ENCODE measurements at regions not wholly inside any gene's neighbourhood (a gene's known extent, or its start where the extent isn't known, plus 50 kb on each side); places are given as distances from the start of the nearest gene placed in this dataset.

DNA sequence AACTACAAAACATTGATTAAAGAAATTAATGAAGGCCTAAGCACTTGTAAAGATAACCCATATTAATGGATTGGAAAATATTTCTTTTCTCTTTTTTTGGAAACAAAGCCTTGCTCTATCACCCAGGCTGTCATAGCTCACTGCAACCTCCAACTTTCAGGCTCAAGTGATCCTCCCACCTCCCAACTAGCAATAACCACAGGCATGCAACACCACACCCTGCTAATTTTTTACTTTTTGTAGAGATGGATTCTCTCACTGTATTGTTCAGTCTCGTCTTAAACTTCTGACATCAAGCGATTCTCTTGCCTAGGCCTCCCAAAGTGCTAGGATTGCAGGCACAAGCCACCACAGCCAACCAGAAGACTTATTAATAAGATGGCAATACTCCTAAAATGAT, 73.4 kb upstream of the NDUFV2 start:
- TF ChIP-seq CTCF (conservative IDR thresholded peaks at IDR 0.05): no peak
- no peak overlapping the region for H3K27ac Mint-ChIP-seq
- peaks cover 2% of the 10 kb centered on the region for H3K27me3 Mint-ChIP-seq (ENCODE audit: insufficient read depth)
- no peaks in the 10 kb centered on the region for H3K4me1 Mint-ChIP-seq
- H3K4me3 Mint-ChIP-seq: no peak overlapping the region
- no peaks in the 10 kb centered on the region for H3K27me3 ChIP-seq (ENCODE audit: control insufficient read depth, insufficient read depth, low read length, poor library complexity, severe bottlenecking)
- H3K9me3 ChIP-seq (ENCODE audit: control insufficient read depth, low read length): no peaks in the 10 kb centered on the region
- H3K9me3 Mint-ChIP-seq: no peaks in the 10 kb centered on the region
- no peaks in the 10 kb centered on the region for H3K4me1 ChIP-seq (ENCODE audit: control insufficient read depth, insufficient read depth, low read length)
- no peak overlapping the region for H3K4me3 ChIP-seq (ENCODE audit: low read length)
- H3K36me3 Mint-ChIP-seq (ENCODE audit: low read depth): no peaks in the 10 kb centered on the region
- DNase-seq: no peak
- H3K9ac ChIP-seq (ENCODE audit: extremely low read depth, low read length, poor library complexity, severe bottlenecking): no peak overlapping the region
- 90 to 100% methylated on average over 1 to 2 of the region's 2 CpGs for WGBS, 2 experiments (ENCODE audit: insufficient coverage in 1 of 2, insufficient read length in 1 of 2)
- H3K27ac ChIP-seq (ENCODE audit: low read depth, low read length): no peak overlapping the region
- no peaks in the 10 kb centered on the region for H3K36me3 ChIP-seq (ENCODE audit: control insufficient read depth, insufficient read depth, low read length)

GRCh38 chr18:9032519-9032918, 70.0 kb upstream of the NDUFV2 start:
- no peak overlapping the region for H3K4me3 ChIP-seq (ENCODE audit: low read length)
- Mint-ChIP-seq H3K9me3 (no peaks in the 10 kb centered on the region), H3K27ac (no peak overlapping the region), H3K27me3 (ENCODE audit: insufficient read depth) (no peaks in the 10 kb centered on the region), H3K4me3 (no peak overlapping the region), H3K4me1 (no peaks in the 10 kb centered on the region), H3K36me3 (ENCODE audit: low read depth) (no peaks in the 10 kb centered on the region)
- no peak overlapping the region for H3K27ac ChIP-seq (ENCODE audit: low read depth, low read length)
- WGBS, 2 experiments (ENCODE audit: insufficient coverage in 1 of 2, insufficient read length in 1 of 2): 92% methylated on average over 7 of the region's 7 CpGs
- no peak for TF ChIP-seq CTCF (conservative IDR thresholded peaks at IDR 0.05)
- no peak for DNase-seq
- H3K9ac ChIP-seq (ENCODE audit: extremely low read depth, low read length, poor library complexity, severe bottlenecking): no peak overlapping the region
- no peaks in the 10 kb centered on the region for H3K27me3 ChIP-seq (ENCODE audit: control insufficient read depth, insufficient read depth, low read length, poor library complexity, severe bottlenecking)
- no peaks in the 10 kb centered on the region for H3K9me3 ChIP-seq (ENCODE audit: control insufficient read depth, low read length)
- H3K36me3 ChIP-seq (ENCODE audit: control insufficient read depth, insufficient read depth, low read length): no peaks in the 10 kb centered on the region
- no peaks in the 10 kb centered on the region for H3K4me1 ChIP-seq (ENCODE audit: control insufficient read depth, insufficient read depth, low read length)

- no peaks in the 10 kb centered on the region for H3K9me3 ChIP-seq (ENCODE audit: control insufficient read depth, low read length)
- H3K4me3 ChIP-seq (ENCODE audit: low read length): no peak overlapping the region
- no peak overlapping the region for H3K27ac ChIP-seq (ENCODE audit: low read depth, low read length)
- no peak for TF ChIP-seq CTCF (conservative IDR thresholded peaks at IDR 0.05)
- Mint-ChIP-seq H3K27me3 (ENCODE audit: insufficient read depth) (no peaks in the 10 kb centered on the region), H3K4me1 (peaks cover 13% of the 10 kb centered on the region), H3K9me3 (no peaks in the 10 kb centered on the region), H3K27ac (no peak overlapping the region), H3K4me3 (no peak overlapping the region), H3K36me3 (ENCODE audit: low read depth) (no peaks in the 10 kb centered on the region)
- H3K9ac ChIP-seq (ENCODE audit: extremely low read depth, low read length, poor library complexity, severe bottlenecking): no peak overlapping the region
- 81 to 97% methylated on average over 4 to 7 of the region's 7 CpGs for WGBS, 2 experiments (ENCODE audit: insufficient coverage in 1 of 2, insufficient read length in 1 of 2)
- no peaks in the 10 kb centered on the region for H3K27me3 ChIP-seq (ENCODE audit: control insufficient read depth, insufficient read depth, low read length, poor library complexity, severe bottlenecking)
- H3K4me1 ChIP-seq (ENCODE audit: control insufficient read depth, insufficient read depth, low read length): no peaks in the 10 kb centered on the region
- no peak for DNase-seq
- no peaks in the 10 kb centered on the region for H3K36me3 ChIP-seq (ENCODE audit: control insufficient read depth, insufficient read depth, low read length)
Observed at GRCh38 chr18:9038277-9038871, 64.1 kb upstream of the NDUFV2 start.

Data from endodermal cell (in vitro differentiated cells).